ENCODE measurements at regions not wholly inside any gene's neighbourhood (a gene's known extent, or its start where the extent isn't known, plus 50 kb on each side); places are given as distances from the start of the nearest gene placed in this dataset.

- Histone ChIP-seq H2AFZ (ENCODE audit: low read length) (no peak overlapping the region), H3K4me3 (ENCODE audit: insufficient read depth, low read length) (no peak overlapping the region), H3K79me2 (ENCODE audit: insufficient read depth, low read length) (no peaks in the 10 kb centered on the region), H4K20me1 (ENCODE audit: insufficient read depth, low read length) (no peaks in the 10 kb centered on the region), H3K4me2 (ENCODE audit: insufficient read depth, low read length) (no peak overlapping the region), H3K9me3 (ENCODE audit: low read depth, low read length) (no peaks in the 10 kb centered on the region), H3K36me3 (ENCODE audit: insufficient read depth, low read length) (no peaks in the 10 kb centered on the region), H3K27me3 (ENCODE audit: insufficient read depth, low read length) (no peaks in the 10 kb centered on the region), H3K27ac (ENCODE audit: low read depth, low read length) (no peak overlapping the region), H3K4me1 (ENCODE audit: insufficient read depth, low read length) (no peaks in the 10 kb centered on the region)
- TF ChIP-seq CTCF (IDR thresholded peaks at IDR 0.05; ENCODE audit: extremely low read depth, low read depth, low read length) = no peak
- DNase-seq (ENCODE audit: insufficient read length, low spot score, missing footprints) = no peak
Observed at GRCh38 chr7:84297616-84298015, 103.0 kb upstream of the SEMA3A start.

DNA sequence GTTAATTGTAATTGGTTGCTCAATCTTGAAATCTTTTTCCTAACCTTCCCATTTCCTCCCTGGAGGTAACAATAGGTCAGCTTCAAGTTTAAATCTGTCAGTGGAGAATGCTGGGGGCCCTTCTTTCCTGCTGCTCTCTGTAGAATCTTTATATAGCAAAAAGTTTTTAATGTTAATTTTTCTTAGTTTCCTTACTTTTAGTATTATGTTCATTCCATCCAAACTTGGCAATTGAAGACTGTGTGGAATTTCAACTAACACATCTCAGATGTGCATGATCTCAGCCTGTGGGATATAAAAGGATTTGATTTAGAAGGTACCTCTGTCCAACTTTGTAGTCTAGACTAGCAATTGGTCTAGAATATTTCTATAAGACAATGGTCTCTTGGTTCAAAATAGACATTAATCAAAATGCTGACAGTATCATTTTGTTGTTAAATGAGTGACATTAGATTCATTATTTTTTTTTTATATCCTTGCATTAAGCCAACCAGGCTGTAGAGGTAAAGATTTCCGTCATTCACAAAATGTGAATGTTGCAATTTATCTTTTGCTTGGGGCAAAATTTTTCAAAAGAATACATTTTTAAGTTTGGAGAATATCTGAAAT, 100.4 kb upstream of the SEMA3A start:
- no peak for DNase-seq (ENCODE audit: insufficient read length, low spot score, missing footprints)

DNA sequence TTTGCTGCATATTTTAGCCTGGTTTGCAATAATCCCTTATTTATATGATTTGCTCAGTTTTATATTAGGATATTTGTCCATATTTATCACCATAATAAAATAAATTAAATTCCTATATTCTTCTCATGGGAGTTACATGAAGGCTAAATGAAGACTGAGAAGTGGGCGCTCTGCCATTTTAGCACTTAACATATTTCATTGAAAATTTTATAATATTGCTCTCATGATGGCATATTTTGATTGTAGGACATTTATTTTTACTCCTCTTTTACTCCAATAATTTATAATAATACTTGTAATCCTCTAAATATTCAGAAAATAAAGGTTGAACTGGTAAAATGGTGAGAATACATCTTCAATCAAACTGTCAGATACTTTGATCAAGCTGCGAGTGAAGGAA, 99.8 kb upstream of the SEMA3A start:
- Histone ChIP-seq H3K79me2 (ENCODE audit: insufficient read depth, low read length) (no peaks in the 10 kb centered on the region), H4K20me1 (ENCODE audit: insufficient read depth, low read length) (no peaks in the 10 kb centered on the region), H3K36me3 (ENCODE audit: insufficient read depth, low read length) (no peaks in the 10 kb centered on the region), H3K4me1 (ENCODE audit: insufficient read depth, low read length) (no peaks in the 10 kb centered on the region), H3K9me3 (ENCODE audit: low read depth, low read length) (no peaks in the 10 kb centered on the region), H3K4me2 (ENCODE audit: insufficient read depth, low read length) (no peak overlapping the region), H2AFZ (ENCODE audit: low read length) (no peak overlapping the region), H3K4me3 (ENCODE audit: insufficient read depth, low read length) (no peak overlapping the region), H3K27me3 (ENCODE audit: insufficient read depth, low read length) (no peaks in the 10 kb centered on the region), H3K27ac (ENCODE audit: low read depth, low read length) (no peak overlapping the region)
- no peak for DNase-seq (ENCODE audit: insufficient read length, low spot score, missing footprints)
- no peak for TF ChIP-seq CTCF (IDR thresholded peaks at IDR 0.05; ENCODE audit: extremely low read depth, low read depth, low read length)

More for the DNA sequence above, 100.4 kb upstream of the SEMA3A start:
- Histone ChIP-seq H2AFZ (ENCODE audit: low read length) (no peak overlapping the region), H4K20me1 (ENCODE audit: insufficient read depth, low read length) (no peaks in the 10 kb centered on the region), H3K4me2 (ENCODE audit: insufficient read depth, low read length) (no peak overlapping the region), H3K27ac (ENCODE audit: low read depth, low read length) (no peak overlapping the region), H3K36me3 (ENCODE audit: insufficient read depth, low read length) (no peaks in the 10 kb centered on the region), H3K9me3 (ENCODE audit: low read depth, low read length) (no peaks in the 10 kb centered on the region), H3K4me1 (ENCODE audit: insufficient read depth, low read length) (no peaks in the 10 kb centered on the region), H3K27me3 (ENCODE audit: insufficient read depth, low read length) (no peaks in the 10 kb centered on the region), H3K4me3 (ENCODE audit: insufficient read depth, low read length) (no peak overlapping the region), H3K79me2 (ENCODE audit: insufficient read depth, low read length) (no peaks in the 10 kb centered on the region)
- TF ChIP-seq CTCF (IDR thresholded peaks at IDR 0.05; ENCODE audit: extremely low read depth, low read depth, low read length) = no peak

- Histone ChIP-seq H3K79me2 (ENCODE audit: insufficient read depth, low read length) (no peaks in the 10 kb centered on the region), H3K4me3 (ENCODE audit: insufficient read depth, low read length) (no peak overlapping the region), H3K27me3 (ENCODE audit: insufficient read depth, low read length) (no peaks in the 10 kb centered on the region), H3K9me3 (ENCODE audit: low read depth, low read length) (no peaks in the 10 kb centered on the region), H3K36me3 (ENCODE audit: insufficient read depth, low read length) (no peaks in the 10 kb centered on the region), H3K4me1 (ENCODE audit: insufficient read depth, low read length) (no peaks in the 10 kb centered on the region), H3K27ac (ENCODE audit: low read depth, low read length) (no peak overlapping the region), H2AFZ (ENCODE audit: low read length) (no peak overlapping the region), H4K20me1 (ENCODE audit: insufficient read depth, low read length) (no peaks in the 10 kb centered on the region), H3K4me2 (ENCODE audit: insufficient read depth, low read length) (no peak overlapping the region)
- TF ChIP-seq CTCF (IDR thresholded peaks at IDR 0.05; ENCODE audit: extremely low read depth, low read depth, low read length) = no peak
- DNase-seq (ENCODE audit: insufficient read length, low spot score, missing footprints) = no peak
Observed at GRCh38 chr7:84291756-84292155, 97.2 kb upstream of the SEMA3A start.
